HepG2 (cell line): ENCODE measurements at regions not wholly inside any gene's neighbourhood (a gene's known extent, or its start where the extent isn't known, plus 50 kb on each side); places are given as distances from the start of the nearest gene placed in this dataset.
A peak's percentile ranks its signal among the peaks of the same experiment; 100 is the strongest.

Experiments used
- ATAC-seq: fragments of 200-7000 bp; cut with Tn5 transposase; 3 replicates; pipeline ENCODE4 v1.9.1; 2020; ENCODE audit warnings: mild to moderate bottlenecking, moderate library complexity
- BruUV-seq: library from RNA; stranded (reverse); fragments of 400-500 nt; replicated peaks from 2 replicates; lab custom pipeline; 2021; lab: Mats Ljungman, UMichigan
- CTCF ChIA-PET: fragments of 300-600 bp; formaldehyde crosslinking; extraction: SDS; loops from one replicate; lab custom pipeline; 2021; ENCODE audit warnings: low total read pairs, inconsistent platforms, low intra/inter-chr PET ratio; lab: Yijun Ruan, JAX
- POLR2A ChIA-PET: fragments of 350-600 bp; sonication (Branson Sonifier 250); formaldehyde crosslinking; loops from one replicate; lab custom pipeline; 2020; ENCODE audit warnings: antibody characterized with exemption, inconsistent platforms; lab: Yijun Ruan, JAX
- DNase-seq: peaks from one replicate; pipeline ENCODE4 v3.0.0-alpha.2; 2015; ENCODE audit warnings: low spot score
- FAIRE-seq: peaks from 3 replicates; lab custom pipeline; 2011; peaks lifted over from hg19 to GRCh38; lab: Jason Lieb, UNC
- H2AFZ ChIP-seq: one replicate; pipeline ENCODE4 v1.6.1; 2011; ENCODE audit warnings: low read length, inconsistent platforms
- H3K27ac ChIP-seq: fragments of 300-600 bp; 3 replicates; pipeline ENCODE4 v1.8.0; 2011; ENCODE audit warnings: mixed run types, mild to moderate bottlenecking, mixed read lengths, low read length, inconsistent platforms; ENCODE audit not compliant: insufficient read depth; ENCODE audit errors: extremely low read length
- H3K27me3 ChIP-seq, 2 experiments: fragments of 200-600 bp in 1 of 2; 2 replicates in 1 of 2; 3 replicates in 1 of 2; pipeline versions ENCODE4 v1.6.0 to v1.8.0; 2011; ENCODE audit warnings: low read length in 2 of 2, mild to moderate bottlenecking in 2 of 2, moderate library complexity in 2 of 2, inconsistent platforms in 1 of 2; ENCODE audit not compliant: insufficient read depth in 2 of 2, control insufficient read depth in 1 of 2
- H3K36me3 ChIP-seq, 2 experiments: fragments of 200-600 bp in 1 of 2; replicated peaks in 1 of 2; 2 replicates in 1 of 2; 3 replicates in 1 of 2; pipeline versions ENCODE4 v1.5.1 to v1.8.0; 2011; ENCODE audit warnings: low read length in 2 of 2, inconsistent platforms in 1 of 2; ENCODE audit not compliant: insufficient read depth in 2 of 2, control insufficient read depth in 1 of 2
- H3K4me1 ChIP-seq: 2 replicates; pipeline ENCODE4 v1.5.1; 2012; ENCODE audit warnings: low read length, inconsistent platforms; ENCODE audit not compliant: insufficient read depth
- H3K4me2 ChIP-seq: 2 replicates; pipeline ENCODE4 v1.6.0; 2011; ENCODE audit warnings: low read depth, low read length, inconsistent platforms
- H3K4me3 ChIP-seq, 3 experiments: fragments of 200-600 bp in 1 of 3; sonication (generic), shearing (Covaris generic) in 1 of 3; replicated peaks in 1 of 3; 2 replicates each; pipeline ENCODE4 v1.5.1; 2011 to 2016; ENCODE audit warnings: low read length in 3 of 3, inconsistent platforms in 2 of 3, low read depth in 2 of 3, mild to moderate bottlenecking in 2 of 3, control low read depth in 1 of 3, mixed read lengths in 1 of 3; ENCODE audit not compliant: insufficient read depth in 1 of 3
- H3K79me2 ChIP-seq: one replicate; pipeline ENCODE4 v1.6.1; 2011; ENCODE audit warnings: low read length, inconsistent platforms; ENCODE audit not compliant: insufficient read depth
- H3K9ac ChIP-seq: 2 replicates; pipeline ENCODE4 v1.6.0; 2011; ENCODE audit warnings: mild to moderate bottlenecking, low read depth, low read length, inconsistent platforms; ENCODE audit not compliant: insufficient read depth
- H3K9me3 ChIP-seq: 2 replicates; pipeline ENCODE4 v1.5.1; 2012; ENCODE audit warnings: mild to moderate bottlenecking, low read length
- H4K20me1 ChIP-seq: 2 replicates; pipeline ENCODE4 v1.6.0; 2011; ENCODE audit warnings: inconsistent platforms, mild to moderate bottlenecking, low read length, moderate library complexity; ENCODE audit not compliant: insufficient read depth
- CREM ChIP-seq, 2 experiments: sonication (generic) in 1 of 2; formaldehyde crosslinking in 1 of 2; IDR thresholded peaks; 2 replicates each; pipeline versions ENCODE4 v1.4.0 to v1.6.1; 2016 to 2020; ENCODE audit warnings: antibody characterized with exemption in 1 of 2, mild to moderate bottlenecking in 1 of 2, missing genetic modification reagents in 1 of 2
- FOXA3 ChIP-seq: IDR thresholded peaks from 2 replicates; pipeline ENCODE4 v1.6.1; 2016; ENCODE audit warnings: missing genetic modification reagents, missing compliant biosample characterization
- FOXC1 ChIP-seq: sonication (generic); formaldehyde crosslinking; IDR thresholded peaks from 2 replicates; pipeline ENCODE4 v1.8.0; 2022; ENCODE audit warnings: mild to moderate bottlenecking, missing genetic modification reagents, borderline replicate concordance
- FOXJ3 ChIP-seq: sonication (generic); formaldehyde crosslinking; IDR thresholded peaks from 2 replicates; pipeline ENCODE4 v1.4.0; 2020; ENCODE audit warnings: missing genetic modification reagents, mild to moderate bottlenecking, borderline replicate concordance
- FOXK2 ChIP-seq: fragments of 450-650 bp; IDR thresholded peaks from 2 replicates; pipeline ENCODE4 v1.6.1; 2016
- MTA3 ChIP-seq: sonication (generic); formaldehyde crosslinking; IDR thresholded peaks from 2 replicates; pipeline ENCODE4 v1.4.0; 2020; ENCODE audit warnings: missing genetic modification reagents
- SRSF4 ChIP-seq: fragments of 200-400 bp; formaldehyde crosslinking; IDR thresholded peaks from one replicate; pipeline ENCODE4 v1.6.1; 2018; ENCODE audit warnings: mild to moderate bottlenecking, low read depth, low read length, moderate library complexity; ENCODE audit not compliant: poor library complexity, severe bottlenecking
- ZNF18 ChIP-seq: sonication (generic); formaldehyde crosslinking; IDR thresholded peaks from 2 replicates; pipeline ENCODE4 v1.8.0; 2022; ENCODE audit warnings: mild to moderate bottlenecking, missing genetic modification reagents; ENCODE audit not compliant: insufficient replicate concordance
- ZNF230 ChIP-seq: sonication (generic); formaldehyde crosslinking; IDR thresholded peaks from 2 replicates; pipeline ENCODE4 v1.4.0; 2020; ENCODE audit warnings: mild to moderate bottlenecking, missing genetic modification reagents
- ZNF362 ChIP-seq: sonication (generic); formaldehyde crosslinking; IDR thresholded peaks from 2 replicates; pipeline ENCODE4 v1.4.0; 2020; ENCODE audit warnings: missing genetic modification reagents, mild to moderate bottlenecking, borderline replicate concordance
- ZNF670 ChIP-seq: sonication (generic); formaldehyde crosslinking; IDR thresholded peaks from 2 replicates; pipeline ENCODE4 v1.8.0; 2022; ENCODE audit warnings: mild to moderate bottlenecking, missing genetic modification reagents, borderline replicate concordance
- ZNF775 ChIP-seq: sonication (generic); formaldehyde crosslinking; IDR thresholded peaks from 2 replicates; pipeline ENCODE4 v1.4.0; 2020; ENCODE audit warnings: missing genetic modification reagents, mild to moderate bottlenecking, moderate library complexity, borderline replicate concordance
- ZNF792 ChIP-seq: IDR thresholded peaks from 2 replicates; pipeline ENCODE4 v1.6.1; 2016
- ZSCAN29 ChIP-seq: sonication (generic); formaldehyde crosslinking; conservative IDR thresholded peaks from 2 replicates; pipeline ENCODE4 v1.4.0; 2020; ENCODE audit warnings: mild to moderate bottlenecking, missing genetic modification reagents
- WGBS: methylation state at CpG from one replicate; pipeline ENCODE4 v1.1.6; 2017; ENCODE audit warnings: low lambda C conversion rate; 5-methylcytosine and 5-hydroxymethylcytosine counted together
- in situ Hi-C: cut with HindIII; loops from 2 replicates; pipeline ENCODE4 v1.10.0; 2017; ENCODE audit warnings: low pct_unique_long_range_greater_than_20kb; ENCODE audit not compliant: extremely low pct_ligation_motif_present
- intact Hi-C: fragments of 100-400 bp; cut with micrococcal nuclease; formaldehyde crosslinking; loops from one replicate; pipeline ENCODE4 v1.10.0; 2022; ENCODE audit not compliant: unreplicated experiment

DNA sequence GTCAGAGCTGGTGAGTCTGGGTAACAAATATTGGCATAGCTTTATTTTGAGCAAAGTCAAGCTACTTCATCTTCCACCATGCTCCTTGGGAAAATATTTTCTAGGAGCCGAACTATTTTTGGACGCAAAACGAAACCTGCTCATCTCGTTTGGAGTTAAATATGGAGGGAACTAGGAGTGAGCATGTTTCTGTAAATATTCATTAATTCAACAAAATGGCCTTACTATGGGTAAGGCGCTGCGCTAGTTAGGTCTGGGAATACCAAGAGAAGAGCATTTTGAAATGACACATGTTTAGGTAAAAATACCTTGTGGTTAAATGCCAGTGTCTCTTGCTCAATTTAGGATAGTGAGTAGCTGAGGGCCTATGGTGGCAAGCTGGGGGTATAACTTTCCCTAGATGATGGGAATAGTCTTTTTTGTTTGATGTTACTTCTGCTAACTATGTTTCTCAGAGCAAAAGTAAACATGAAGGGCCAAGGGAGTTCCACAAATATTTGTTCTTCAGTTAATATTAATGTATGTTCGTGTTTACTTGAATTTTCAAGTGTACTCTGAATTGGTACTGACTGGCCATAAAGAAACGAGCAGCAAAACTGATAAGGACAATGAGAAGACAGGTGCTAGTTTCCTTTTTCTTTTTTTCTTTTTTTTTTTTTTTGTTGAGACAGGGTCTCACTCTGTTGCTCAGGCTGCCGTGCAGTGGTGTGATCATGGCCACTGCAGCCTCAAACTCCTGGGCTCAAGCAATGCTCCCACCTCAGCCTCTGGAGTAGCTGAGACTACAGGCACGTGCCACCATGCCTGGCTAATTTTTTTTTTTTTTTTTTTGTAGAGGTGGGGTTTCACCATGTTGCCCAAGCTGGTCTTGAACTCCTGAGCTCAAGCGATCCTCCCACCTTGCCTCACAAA is 77.7 kb downstream of the MAP1LC3B2 start (continued):
- TF ChIP-seq MTA3 (no peak), FOXK2 (peak; percentile 46; the same call in 1 of the 2 replicates), SRSF4 (no peak), ZNF670 (CRISPR knock-in tag) (peak; percentile 51; the same call in 1 of the 2 replicates), CREM (IDR thresholded peaks at IDR 0.05) (peak; percentile 77), CREM (CRISPR knock-in tag; IDR thresholded peaks at IDR 0.05) (no peak), FOXA3 (CRISPR knock-in tag) (peak; percentile 99), FOXJ3 (peak; percentile 95), ZNF362 (CRISPR knock-in tag) (peak; percentile 88)

DNA sequence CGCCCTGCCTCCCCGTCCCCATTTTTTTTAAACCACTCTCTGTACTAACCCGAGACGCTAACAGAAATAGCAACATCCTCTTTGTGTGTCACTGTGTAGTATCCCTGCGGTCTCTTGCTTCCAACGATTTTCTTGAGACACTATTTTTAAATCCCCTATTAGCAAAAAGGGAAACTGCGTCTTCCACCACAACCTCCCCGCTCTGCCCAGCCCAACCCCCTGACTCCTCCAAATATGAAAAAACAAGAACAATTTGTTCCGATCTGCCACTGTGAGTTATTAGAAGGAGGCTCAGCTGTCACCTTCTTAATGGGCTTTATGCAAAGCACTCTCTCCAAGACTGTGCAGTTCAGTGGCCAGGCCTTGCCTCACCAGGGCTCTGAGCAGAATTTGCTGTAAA is 76.3 kb downstream of the MAP1LC3B2 start:
- CTCF ChIA-PET: no interaction called here
- Histone ChIP-seq H3K27ac (no peak overlapping the region), H4K20me1 (no peaks in the 10 kb centered on the region), H3K9ac (no peak overlapping the region), H3K27me3 (peaks cover 1 to 30% of the 10 kb centered on the region in 2 experiments; a peak in 3 of 5 replicates), H3K36me3 (no peaks in the 10 kb centered on the region), H3K9me3 (no peaks in the 10 kb centered on the region), H3K4me2 (peak overlapping the region; percentile 66)
- DNase-seq (no peak), FAIRE-seq (no peak), ATAC-seq (peak; percentile 27)
- no TSS peak for BruUV-seq
- POLR2A ChIA-PET: interaction anchor here (2.6 kb wide), 1 partner anchor 27 kb away, joined by 10 read pairs; no protein-coding TSS in a partner anchor
- in situ Hi-C loops: no loop called here
- TF ChIP-seq FOXC1 (no peak), ZNF18 (peak; percentile 58), ZNF230 (CRISPR knock-in tag) (no peak), ZSCAN29 (0 out of 2 replicates have a peak, but pooled peaks have one; percentile 3), ZNF775 (CRISPR knock-in tag) (0 out of 2 replicates have a peak, but pooled peaks have one; percentile 23), ZNF792 (CRISPR knock-in tag) (no peak)
- TF ChIP-seq, all 625 proteins: peak for 3
- Histone ChIP-seq H3K4me3 (no peak overlapping the region), H3K4me1 (peaks cover 52% of the 10 kb centered on the region), H2AFZ (no peak overlapping the region), H3K79me2 (no peaks in the 10 kb centered on the region)
- intact Hi-C loops: no loop called here
- 88% methylated on average over 9 of the region's 9 CpGs for WGBS
